ENCODE measurements at regions not wholly inside any gene's neighbourhood (a gene's known extent, or its start where the extent isn't known, plus 50 kb on each side); places are given as distances from the start of the nearest gene placed in this dataset.

GRCh38 chr6:167550941-167551627, 226.2 kb downstream of the TTLL2 start:
- no peak for TF ChIP-seq CTCF (IDR thresholded peaks at IDR 0.05)
- no peak for TF ChIP-seq POLR2A (IDR thresholded peaks at IDR 0.05)
